H9 (cell line): ENCODE measurements at regions not wholly inside any gene's neighbourhood (a gene's known extent, or its start where the extent isn't known, plus 50 kb on each side); places are given as distances from the start of the nearest gene placed in this dataset.

ENCODE experiments used
- DNase-seq: peaks from one replicate; pipeline ENCODE4 v3.0.0-alpha.2; 2017
- H2AFZ ChIP-seq: one replicate; pipeline ENCODE4 v1.6.1; 2013; ENCODE audit warnings: mild to moderate bottlenecking, low read length, control low read depth, moderate library complexity
- H2AK5ac ChIP-seq: 2 replicates; pipeline ENCODE4 v1.6.1; 2013; ENCODE audit warnings: low read length, control low read depth, mixed read lengths; ENCODE audit not compliant: insufficient read length
- H2BK120ac ChIP-seq: one replicate; pipeline ENCODE4 v1.6.1; 2013; ENCODE audit warnings: low read depth, mild to moderate bottlenecking, low read length, control low read depth, inconsistent platforms; ENCODE audit not compliant: poor library complexity, severe bottlenecking
- H2BK12ac ChIP-seq: 2 replicates; pipeline ENCODE4 v1.6.1; 2013; ENCODE audit warnings: low read length, control low read depth, mixed read lengths, low read depth; ENCODE audit not compliant: insufficient read length
- H2BK15ac ChIP-seq: 2 replicates; pipeline ENCODE4 v1.6.1; 2013; ENCODE audit warnings: low read depth, low read length, control low read depth
- H2BK20ac ChIP-seq: one replicate; pipeline ENCODE4 v1.6.1; 2013; ENCODE audit warnings: low read depth, mild to moderate bottlenecking, low read length, control low read depth, inconsistent platforms; ENCODE audit not compliant: poor library complexity, severe bottlenecking
- H2BK5ac ChIP-seq: 2 replicates; pipeline ENCODE4 v1.6.1; 2013; ENCODE audit warnings: low read length, control low read depth, mixed read lengths; ENCODE audit not compliant: insufficient read length
- H3K14ac ChIP-seq: 2 replicates; pipeline ENCODE4 v1.6.1; 2013; ENCODE audit warnings: low read length, control low read depth; ENCODE audit not compliant: insufficient read depth
- H3K18ac ChIP-seq: 2 replicates; pipeline ENCODE4 v1.6.1; 2013; ENCODE audit warnings: low read depth, mild to moderate bottlenecking, mixed read lengths, low read length, control low read depth; ENCODE audit not compliant: insufficient read length
- H3K23ac ChIP-seq: 2 replicates; pipeline ENCODE4 v1.6.1; 2013; ENCODE audit warnings: low read length, control low read depth, mixed read lengths, low read depth; ENCODE audit not compliant: insufficient read length
- H3K23me2 ChIP-seq: 2 replicates; pipeline ENCODE4 v1.6.1; 2013; ENCODE audit warnings: low read depth, mild to moderate bottlenecking, mixed read lengths, low read length, control low read depth; ENCODE audit not compliant: insufficient read length, poor library complexity, severe bottlenecking
- H3K27ac ChIP-seq: 2 replicates; pipeline ENCODE4 v1.5.1; 2013; ENCODE audit warnings: low read length, control low read depth, mixed read lengths, low read depth; ENCODE audit not compliant: insufficient read length
- H3K27me3 ChIP-seq: 2 replicates; pipeline ENCODE4 v1.6.1; 2013; ENCODE audit warnings: low read length, control low read depth, inconsistent platforms; ENCODE audit not compliant: insufficient read depth
- H3K4ac ChIP-seq: 2 replicates; pipeline ENCODE4 v1.6.1; 2013; ENCODE audit warnings: low read depth, mild to moderate bottlenecking, control low read depth, inconsistent platforms, low read length, moderate library complexity
- H3K4me1 ChIP-seq: 2 replicates; pipeline ENCODE4 v1.6.1; 2013; ENCODE audit warnings: low read length, control low read depth, inconsistent platforms; ENCODE audit not compliant: insufficient read depth
- H3K4me2 ChIP-seq: 2 replicates; pipeline ENCODE4 v1.6.1; 2013; ENCODE audit warnings: low read length, control low read depth, mixed read lengths; ENCODE audit not compliant: insufficient read length, insufficient read depth
- H3K56ac ChIP-seq: 2 replicates; pipeline ENCODE4 v1.6.1; 2013; ENCODE audit warnings: low read depth, mild to moderate bottlenecking, mixed read lengths, low read length, control low read depth; ENCODE audit not compliant: insufficient read length
- H3K79me1 ChIP-seq: 2 replicates; pipeline ENCODE4 v1.6.1; 2013; ENCODE audit warnings: low read depth, mild to moderate bottlenecking, moderate library complexity, low read length, control low read depth, inconsistent platforms; ENCODE audit not compliant: insufficient read depth, poor library complexity, severe bottlenecking
- H3K79me2 ChIP-seq: 2 replicates; pipeline ENCODE4 v1.6.1; 2013; ENCODE audit warnings: low read length, control low read depth, inconsistent platforms; ENCODE audit not compliant: insufficient read depth
- H3K9ac ChIP-seq: 2 replicates; pipeline ENCODE4 v1.6.1; 2013; ENCODE audit warnings: low read length, control low read depth, mixed read lengths; ENCODE audit not compliant: insufficient read length; ENCODE audit errors: extremely low read depth
- H3K9me3 ChIP-seq: one replicate; pipeline ENCODE4 v1.6.1; 2013; ENCODE audit warnings: low read depth, low read length, inconsistent platforms; ENCODE audit not compliant: control insufficient read depth
- H3T11ph ChIP-seq: one replicate; pipeline ENCODE4 v1.6.1; 2013; ENCODE audit warnings: mild to moderate bottlenecking, low read length, control low read depth, inconsistent platforms
- H4K20me1 ChIP-seq: one replicate; pipeline ENCODE4 v1.6.1; 2013; ENCODE audit not compliant: control insufficient read depth, insufficient read length, insufficient read depth
- H4K5ac ChIP-seq: 2 replicates; pipeline ENCODE4 v1.6.1; 2013; ENCODE audit warnings: low read depth, mild to moderate bottlenecking, mixed read lengths, low read length, control low read depth; ENCODE audit not compliant: insufficient read length
- H4K8ac ChIP-seq: replicated peaks from 2 replicates; pipeline ENCODE4 v1.6.1; 2013; ENCODE audit warnings: low read length, control low read depth, mixed read lengths, low read depth; ENCODE audit not compliant: insufficient read length
- H4K91ac ChIP-seq: 2 replicates; pipeline ENCODE4 v1.6.1; 2013; ENCODE audit warnings: low read depth, mild to moderate bottlenecking, moderate library complexity, mixed read lengths, low read length, control low read depth; ENCODE audit not compliant: insufficient read length
- H3K27ac Mint-ChIP-seq, 3 experiments: 2 replicates in 2 of 3; 3 replicates in 1 of 3; pipeline ENCODE4 v1.8.0; 2020 to 2021; ENCODE audit warnings: mixed read lengths in 3 of 3, mild to moderate bottlenecking in 1 of 3, moderate library complexity in 1 of 3
- H3K27me3 Mint-ChIP-seq: 2 replicates; pipeline ENCODE4 v1.8.0; 2021; ENCODE audit warnings: low read depth, mild to moderate bottlenecking, moderate library complexity, mixed read lengths
- H3K36me3 Mint-ChIP-seq, 3 experiments: 2 replicates in 2 of 3; 3 replicates in 1 of 3; pipeline ENCODE4 v1.8.0; 2020 to 2021; ENCODE audit warnings: low read depth in 3 of 3, mixed read lengths in 3 of 3; ENCODE audit not compliant: insufficient read depth in 1 of 3
- H3K4me1 Mint-ChIP-seq, 2 experiments: 2 replicates each; pipeline ENCODE4 v1.8.0; 2020; ENCODE audit warnings: mixed read lengths in 2 of 2
- H3K4me3 Mint-ChIP-seq, 2 experiments: 2 replicates in 1 of 2; 3 replicates in 1 of 2; pipeline ENCODE4 v1.8.0; 2020 to 2021; ENCODE audit warnings: mild to moderate bottlenecking in 2 of 2, mixed read lengths in 2 of 2, moderate library complexity in 1 of 2
- H3K9me3 Mint-ChIP-seq, 2 experiments: 2 replicates in 1 of 2; 3 replicates in 1 of 2; pipeline ENCODE4 v1.8.0; 2020; ENCODE audit warnings: mild to moderate bottlenecking in 2 of 2, mixed read lengths in 2 of 2, moderate library complexity in 1 of 2
- CTCF ChIP-seq: fragments of 200-600 bp; sonication (generic); conservative IDR thresholded peaks from 3 replicates; pipeline ENCODE4 v1.8.0; 2021; ENCODE audit warnings: antibody characterized with exemption, mild to moderate bottlenecking
- WGBS: extraction: QIAGEN DNeasy Blood & Tissue Kit; methylation state at CpG from one replicate; pipeline ENCODE4 v1.1.7; 2013; ENCODE audit warnings: missing lambda C conversion rate, low lambda C conversion rate, mixed read lengths; ENCODE audit not compliant: insufficient read length; ENCODE audit errors: extremely low coverage; 5-methylcytosine and 5-hydroxymethylcytosine counted together

- Histone ChIP-seq H3K23me2 (no peaks in the 10 kb centered on the region), H3K14ac (no peak overlapping the region), H3K9me3 (no peaks in the 10 kb centered on the region), H4K5ac (no peak overlapping the region), H2BK120ac (no peak overlapping the region), H3K27ac (no peak overlapping the region), H3K27me3 (no peaks in the 10 kb centered on the region), H3K4me1 (no peaks in the 10 kb centered on the region), H2BK20ac (no peak overlapping the region), H3K4ac (no peak overlapping the region), H4K91ac (no peak overlapping the region), H4K8ac (no peak overlapping the region), H3K79me1 (no peaks in the 10 kb centered on the region), H2AFZ (no peak overlapping the region), H4K20me1 (no peaks in the 10 kb centered on the region), H2AK5ac (no peak overlapping the region), H3K56ac (no peak overlapping the region), H3K4me2 (no peak overlapping the region), H2BK15ac (no peak overlapping the region), H3T11ph (no peak overlapping the region), H3K9ac (no peak overlapping the region), H3K79me2 (no peaks in the 10 kb centered on the region), H2BK5ac (no peak overlapping the region), H2BK12ac (no peak overlapping the region), H3K23ac (no peak overlapping the region), H3K18ac (no peak overlapping the region)
- no peaks in the 10 kb centered on the region for H3K9me3 Mint-ChIP-seq
- no peaks in the 10 kb centered on the region for H3K36me3 Mint-ChIP-seq
- no peak for DNase-seq
- WGBS = no CpG with 5 or more reads among the region's 5 CpGs
- no peaks in the 10 kb centered on the region for H3K4me1 Mint-ChIP-seq
- no peaks in the 10 kb centered on the region for H3K27me3 Mint-ChIP-seq
- no peak overlapping the region for H3K4me3 Mint-ChIP-seq
- H3K27ac Mint-ChIP-seq = no peak overlapping the region
- no peak for TF ChIP-seq CTCF
Observed at GRCh38 chr5:88000877-88001276, 267.8 kb downstream of the TMEM161B start.
